Globus pallidus (tissue), 1 donor: ENCODE measurements at regions not wholly inside any gene's neighbourhood (a gene's known extent, or its start where the extent isn't known, plus 50 kb on each side); places are given as distances from the start of the nearest gene placed in this dataset.
"Not testable (repeated sequence)": the region's sequence is repeated elsewhere in the genome, so short reads cannot be mapped to it uniquely, and the experiment has no call there.

Experiments used
- DNase-seq: peaks from one replicate; pipeline ENCODE4 v3.0.0-alpha.2; 2015; ENCODE audit warnings: low spot score

DNA sequence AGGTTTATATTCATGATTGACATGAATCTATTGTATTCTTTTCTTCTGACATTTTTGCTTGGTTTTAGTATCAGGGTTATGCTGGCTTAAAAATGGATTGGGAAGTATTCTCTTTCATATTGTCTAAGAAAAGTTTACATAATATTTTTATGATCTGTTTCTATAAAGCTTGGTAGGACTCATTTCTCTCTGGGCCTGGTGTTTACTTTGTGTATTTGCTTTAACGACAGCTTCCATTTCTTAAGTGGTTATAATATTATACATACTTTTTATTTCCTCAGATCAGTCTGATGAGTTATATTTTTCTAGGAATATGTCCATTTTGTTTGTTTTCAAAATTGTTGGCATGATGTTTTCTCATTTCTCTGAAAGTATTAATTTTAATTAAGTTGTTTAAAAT, 117.9 kb upstream of the IL12A start:
- DNase-seq, result no peak

DNA sequence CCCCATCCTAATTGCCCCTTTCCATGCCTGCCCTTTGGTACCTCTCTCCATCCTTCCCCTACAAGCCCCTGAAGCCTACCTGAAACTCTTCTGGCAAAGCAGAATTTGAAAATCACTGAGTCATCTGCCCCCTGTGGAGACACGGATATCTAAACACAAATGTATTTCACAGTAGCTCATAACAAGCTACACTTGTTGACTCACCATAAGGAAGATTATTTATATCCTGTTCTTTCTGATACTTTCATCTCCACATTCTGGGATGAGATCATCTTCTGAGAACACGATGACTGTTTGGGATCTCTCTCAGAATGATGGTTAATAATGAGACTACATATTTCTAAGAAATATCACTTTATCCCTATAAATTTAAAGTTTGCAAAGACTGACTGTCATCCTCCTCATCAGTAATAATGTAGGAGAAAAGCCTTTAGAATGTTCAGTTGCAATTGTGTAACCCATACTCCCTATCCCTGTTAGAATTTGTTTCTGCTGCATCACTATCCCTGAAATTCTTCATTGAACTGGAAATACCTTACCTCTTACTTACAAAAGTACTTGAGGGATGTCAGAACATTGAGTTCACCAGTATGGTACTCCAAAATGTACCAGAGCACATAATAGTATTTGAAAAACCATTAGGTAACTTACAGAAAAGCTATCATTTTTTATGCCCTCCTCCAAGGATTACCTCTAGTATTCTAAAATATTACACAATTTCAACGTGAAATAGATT, 116.1 kb upstream of the IL12A start:
- no peak for DNase-seq

- no peak for DNase-seq
These were observed 113.5 kb upstream of the IL12A start for GRCh38 chr3:159875116-159875515.

- no peak for DNase-seq
These were observed 110.7 kb upstream of the IL12A start for GRCh38 chr3:159877924-159878323.

DNA sequence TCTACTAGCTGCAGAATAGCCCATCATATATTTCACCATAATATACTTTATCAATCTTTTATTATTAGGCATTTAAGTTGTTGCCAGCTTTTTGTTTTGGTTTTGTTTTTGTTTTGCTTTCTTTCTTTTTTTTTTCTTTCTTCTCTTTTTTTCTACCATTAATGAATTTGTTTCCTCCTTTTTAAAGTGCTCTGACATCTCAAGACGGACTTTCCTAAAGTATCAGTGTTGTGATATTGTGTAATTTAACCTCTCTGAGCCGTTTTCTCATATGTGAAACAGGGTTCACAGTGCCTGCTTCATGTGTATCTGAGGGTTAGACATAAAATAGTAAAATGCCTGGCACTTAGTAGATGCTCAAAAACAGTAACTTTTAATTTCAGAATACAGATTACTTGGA, 109.5 kb upstream of the IL12A start:
- no peak for DNase-seq

DNA sequence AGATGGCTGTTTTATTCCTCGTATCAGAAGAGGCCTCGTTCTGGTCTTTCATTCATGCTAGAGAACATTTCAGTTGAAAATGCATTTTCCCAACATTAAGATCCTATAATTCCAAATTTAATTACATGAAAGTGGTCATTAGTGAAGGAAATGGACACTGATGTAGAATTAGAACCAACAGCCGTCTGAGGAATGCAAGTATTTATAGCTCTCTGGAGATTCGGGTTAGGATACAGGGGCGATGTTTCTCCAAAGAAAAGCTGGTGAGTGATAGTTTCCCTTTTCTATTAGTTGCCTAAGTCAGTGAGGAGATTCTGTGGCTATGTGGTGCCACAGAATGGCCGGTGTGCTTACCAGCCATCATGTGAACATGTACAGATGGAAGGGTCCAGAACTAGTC, 109.0 kb upstream of the IL12A start:
- no peak for DNase-seq

DNA sequence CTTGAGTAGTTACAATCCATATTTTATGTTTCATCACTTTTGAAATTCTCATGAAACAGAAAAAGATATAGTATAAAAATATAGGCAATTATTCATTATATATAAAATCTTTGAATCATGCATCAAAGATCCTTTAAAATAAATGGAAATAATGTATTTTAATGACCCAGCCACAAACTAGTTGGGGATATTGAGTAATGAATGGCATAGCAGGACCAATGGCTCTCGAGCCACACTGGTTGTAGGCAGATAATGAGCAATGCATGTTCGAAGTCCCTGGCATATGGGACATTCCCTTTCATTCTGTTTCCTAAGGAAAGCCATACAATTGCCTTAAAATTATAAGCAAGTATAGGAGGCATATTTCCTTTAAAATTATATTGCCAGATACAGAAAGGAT, 107.4 kb upstream of the IL12A start:
- no peak for DNase-seq

DNA sequence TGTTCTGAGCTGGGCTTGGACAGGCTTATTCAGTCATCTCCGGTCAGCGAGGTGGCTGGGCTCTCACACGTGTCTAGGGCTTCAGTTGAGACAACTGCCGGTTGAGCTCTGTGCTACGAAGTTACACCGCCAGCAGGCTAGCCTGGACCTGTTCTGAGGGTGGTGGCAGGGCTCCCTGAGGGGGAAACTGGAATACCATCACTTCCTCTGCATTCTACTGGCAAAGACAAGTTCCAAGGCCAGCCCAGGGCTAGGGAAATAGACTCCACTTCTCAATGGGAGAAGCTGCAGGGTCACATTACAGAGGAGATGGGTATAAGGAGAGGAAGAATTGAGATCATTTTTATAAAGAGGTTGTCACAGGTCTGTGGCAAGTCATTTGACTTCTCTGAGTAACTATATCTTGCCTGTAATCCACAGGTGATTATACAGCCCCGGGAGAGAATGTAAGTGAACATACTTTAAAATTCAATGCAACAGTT, 106.8 kb upstream of the IL12A start:
- DNase-seq, result no peak

DNA sequence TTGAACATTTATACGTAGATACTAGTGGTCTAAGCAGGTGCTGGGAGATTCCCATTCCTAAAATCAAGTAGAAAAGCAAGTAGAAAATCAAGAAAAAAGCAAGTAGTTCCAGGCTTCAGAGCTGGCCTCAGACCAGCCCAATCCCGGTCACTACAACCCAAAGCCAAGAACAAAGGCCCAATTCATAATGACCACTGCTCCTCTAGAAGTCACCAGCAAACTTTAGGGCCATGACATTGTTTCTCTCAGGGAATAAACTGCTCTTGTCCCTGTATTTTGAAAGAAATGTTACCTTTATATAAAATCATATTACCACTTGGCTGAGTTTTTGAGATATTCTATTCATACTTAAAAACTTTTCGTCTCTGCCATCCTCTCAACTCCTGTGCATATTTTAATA, 106.3 kb upstream of the IL12A start:
- peak; percentile 88 for DNase-seq

DNA sequence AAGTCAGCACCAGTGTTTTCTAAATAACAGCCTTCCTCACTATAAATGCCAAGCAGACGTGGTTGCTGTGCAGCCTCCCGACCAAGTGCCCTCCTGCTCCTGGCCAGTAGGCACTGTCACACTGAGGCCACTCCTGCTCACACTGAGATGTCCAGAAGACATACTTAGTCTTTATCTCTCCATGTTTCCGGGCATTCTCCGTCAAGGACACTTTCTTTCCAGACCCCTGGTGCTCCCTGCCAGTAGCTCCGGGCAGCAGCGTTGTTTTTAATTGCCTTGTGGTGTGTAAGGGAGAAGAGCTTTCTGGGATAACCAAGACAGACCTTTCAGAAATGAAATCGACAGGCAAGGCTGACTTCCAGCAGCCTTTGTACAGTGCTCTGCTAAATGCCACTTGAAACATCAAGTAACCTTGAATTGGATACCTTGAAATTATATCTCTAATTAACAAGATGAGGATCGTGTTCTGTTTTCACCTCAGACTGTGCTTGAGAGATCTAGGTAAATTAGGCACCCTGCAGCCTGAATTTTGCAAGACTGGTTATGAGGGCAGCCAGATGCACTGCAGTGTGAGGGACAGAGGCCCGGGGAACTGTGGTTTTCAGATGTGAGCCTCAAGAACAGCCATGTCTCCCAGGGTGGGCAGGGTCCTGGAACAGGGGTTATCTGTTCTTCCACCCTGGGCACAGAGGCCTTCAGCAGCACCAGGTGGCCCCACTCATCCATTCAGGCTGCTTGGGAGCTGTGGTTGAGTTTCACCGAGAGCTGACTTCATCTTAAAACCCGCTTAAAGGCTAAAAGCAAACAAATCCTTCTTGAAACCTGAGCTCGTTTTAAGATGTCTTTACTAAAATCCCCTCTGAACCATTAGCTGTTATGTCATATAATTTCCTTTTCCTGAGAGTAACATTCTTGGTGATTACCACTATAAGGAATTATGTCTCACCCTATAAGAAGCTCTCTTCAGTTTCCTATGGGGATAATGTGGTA, 105.5 kb upstream of the IL12A start:
- DNase-seq, result peak; percentile 66

DNA sequence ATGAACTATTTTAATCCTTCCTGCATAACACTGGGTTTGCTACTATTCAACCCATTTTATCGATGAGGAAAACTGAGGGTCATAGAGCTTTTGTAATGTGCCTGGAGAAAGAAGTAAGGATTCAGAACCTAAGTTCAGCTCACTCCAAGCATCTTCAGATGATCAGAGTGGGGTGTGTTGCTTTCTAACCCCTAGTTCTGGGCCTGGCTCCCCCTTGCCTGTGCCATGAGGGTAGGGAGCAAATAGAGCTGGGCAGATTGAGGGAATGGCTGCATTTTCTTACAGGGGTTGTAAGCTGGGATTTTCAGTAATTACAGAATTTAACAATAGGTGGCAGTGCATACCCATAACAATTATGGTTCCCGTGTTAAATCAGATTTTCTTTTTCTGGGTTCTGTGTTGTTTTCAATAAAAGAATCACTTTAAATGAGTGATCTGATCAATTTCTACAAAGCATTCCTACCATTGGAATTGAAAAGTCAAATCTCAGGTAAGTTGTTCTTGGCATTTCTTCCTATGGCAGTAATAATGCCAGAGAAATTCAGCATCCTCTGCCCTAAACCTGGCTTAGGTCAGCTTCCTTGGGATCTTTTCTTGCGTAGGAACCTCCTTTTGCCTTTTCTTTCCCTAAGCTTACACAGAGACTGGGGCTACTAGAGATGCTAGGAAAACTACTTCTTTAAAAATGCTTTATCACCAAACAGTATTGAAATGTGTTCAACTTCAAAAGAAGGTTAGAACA, 103.8 kb upstream of the IL12A start:
- peak; percentile 73 for DNase-seq

DNA sequence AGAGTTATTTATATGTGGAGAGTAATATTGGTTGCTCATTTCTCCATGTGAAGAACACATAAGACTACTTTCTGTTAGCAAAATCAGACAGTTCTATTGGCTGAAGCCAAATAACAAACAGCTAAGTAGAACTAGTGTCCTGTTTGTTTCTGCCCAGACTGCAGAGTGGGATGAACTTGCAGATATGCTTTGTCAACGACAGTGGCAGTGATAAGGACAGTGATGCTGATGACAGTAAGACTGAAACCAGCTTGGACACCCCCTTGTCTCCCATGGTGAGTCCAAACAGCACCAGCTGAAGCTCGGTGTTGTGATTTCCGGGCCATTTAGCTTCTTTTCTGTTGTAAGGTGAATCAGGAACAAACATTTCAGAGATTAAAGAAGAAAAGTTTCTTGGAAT, 102.6 kb upstream of the IL12A start:
- no peak for DNase-seq

DNA sequence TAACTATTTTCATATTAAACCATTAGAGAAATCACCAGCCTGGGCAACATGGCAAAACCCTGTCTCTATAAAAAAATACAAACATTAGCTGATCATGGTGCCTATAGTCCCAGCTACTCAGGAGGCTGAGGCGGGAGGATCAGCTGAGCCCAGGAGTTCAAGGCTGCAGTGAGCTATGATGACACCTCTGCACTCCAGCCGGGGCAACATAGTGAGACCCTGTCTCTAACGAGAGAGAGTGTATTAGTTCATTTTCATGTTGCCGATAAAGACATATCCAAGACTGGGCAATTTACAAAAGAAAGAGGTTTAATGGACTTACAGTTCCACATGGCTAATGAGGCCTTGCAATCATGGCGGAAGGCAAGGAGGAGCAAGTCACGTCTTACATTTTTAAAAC, 102.1 kb upstream of the IL12A start:
- not testable (repeated sequence) for DNase-seq

- no peak for DNase-seq
These were observed 101.5 kb upstream of the IL12A start for GRCh38 chr3:159887168-159887567.

DNA sequence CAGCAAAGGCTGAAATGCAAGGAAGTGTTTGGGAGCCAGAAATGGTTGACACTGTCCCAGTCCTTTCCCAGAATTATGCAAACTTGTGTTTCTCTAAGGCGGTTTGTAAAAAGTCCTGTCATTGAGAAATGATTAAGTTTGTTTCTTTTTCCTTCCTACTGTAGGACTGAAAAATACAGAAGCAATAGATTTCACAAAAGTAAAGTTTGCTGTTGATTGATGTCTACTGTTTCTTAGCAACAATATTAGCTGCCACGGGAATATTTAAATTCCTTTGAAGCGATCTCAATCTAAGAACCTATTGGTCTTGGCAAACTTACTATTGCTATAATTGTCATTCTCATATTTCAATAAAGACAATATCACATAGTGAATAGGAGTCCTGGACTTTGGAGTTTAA, 100.7 kb upstream of the IL12A start:
- no peak for DNase-seq

DNA sequence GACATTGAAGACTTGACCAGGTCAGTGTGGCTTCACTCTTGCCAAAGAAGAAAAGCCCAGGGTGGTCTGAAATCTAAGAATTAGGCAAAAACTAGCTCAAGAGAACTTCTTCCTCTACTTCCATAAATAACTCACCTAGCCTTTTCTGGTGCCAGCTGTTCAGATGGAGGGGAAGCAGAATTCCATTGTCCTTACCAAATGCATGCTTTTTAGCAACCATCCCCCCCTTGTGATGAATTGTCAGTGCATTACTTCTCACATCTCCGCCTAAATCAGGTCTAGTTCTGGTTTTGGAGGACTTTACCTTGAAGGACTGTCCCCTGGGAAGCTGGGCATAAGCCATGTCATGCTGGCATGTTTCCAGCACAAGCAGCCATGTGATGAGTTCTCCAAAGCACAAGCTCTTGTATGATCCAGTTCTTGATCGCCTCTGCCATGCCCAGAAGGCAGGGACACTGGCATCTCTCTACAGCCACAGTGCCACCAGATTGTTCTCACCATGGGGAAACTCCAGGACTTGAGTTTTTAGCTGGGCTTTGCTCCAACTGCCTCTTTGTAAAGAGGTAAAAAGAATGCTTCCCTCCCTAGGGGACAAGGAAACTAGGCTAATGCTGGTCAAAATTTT, 96.4 kb upstream of the IL12A start:
- no peak for DNase-seq

DNA sequence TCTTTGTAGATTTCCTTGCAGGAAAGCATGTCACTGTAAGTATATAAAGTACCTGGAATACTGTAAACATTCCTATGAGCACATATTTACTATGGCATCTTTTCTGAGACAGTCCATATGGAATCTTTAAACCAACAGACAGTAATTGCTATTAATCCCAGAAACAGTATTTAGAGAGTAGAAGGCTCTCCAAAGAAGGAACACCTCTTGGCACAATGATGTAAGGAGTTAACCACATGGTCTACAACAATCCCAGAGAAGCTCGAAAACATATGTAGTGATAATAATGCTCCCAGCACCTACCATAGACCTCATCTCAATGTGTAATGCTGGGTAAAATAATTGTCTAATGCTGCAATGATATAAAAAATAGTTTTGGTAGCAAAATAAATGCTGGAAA, 95.8 kb upstream of the IL12A start:
- no peak for DNase-seq

DNA sequence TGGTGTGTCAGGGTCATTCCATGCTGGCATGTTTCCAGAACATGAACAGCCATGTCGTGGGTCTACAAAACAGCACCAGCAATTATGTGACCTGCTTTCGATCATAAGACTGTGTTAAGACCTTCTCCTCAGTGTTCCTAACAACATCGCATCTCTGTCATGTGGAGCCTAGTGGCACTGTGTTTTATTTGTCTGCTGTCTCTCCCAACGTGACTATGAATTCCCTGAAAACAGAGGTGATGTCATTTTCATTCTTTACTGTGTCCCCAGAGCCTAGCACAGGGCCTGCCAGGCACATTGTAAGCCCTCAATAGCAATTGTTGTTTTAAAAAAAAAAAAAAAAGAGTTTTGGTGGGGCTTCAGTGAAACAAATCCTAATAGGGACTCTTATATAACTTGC, 94.2 kb upstream of the IL12A start:
- peak; percentile 88 for DNase-seq

DNA sequence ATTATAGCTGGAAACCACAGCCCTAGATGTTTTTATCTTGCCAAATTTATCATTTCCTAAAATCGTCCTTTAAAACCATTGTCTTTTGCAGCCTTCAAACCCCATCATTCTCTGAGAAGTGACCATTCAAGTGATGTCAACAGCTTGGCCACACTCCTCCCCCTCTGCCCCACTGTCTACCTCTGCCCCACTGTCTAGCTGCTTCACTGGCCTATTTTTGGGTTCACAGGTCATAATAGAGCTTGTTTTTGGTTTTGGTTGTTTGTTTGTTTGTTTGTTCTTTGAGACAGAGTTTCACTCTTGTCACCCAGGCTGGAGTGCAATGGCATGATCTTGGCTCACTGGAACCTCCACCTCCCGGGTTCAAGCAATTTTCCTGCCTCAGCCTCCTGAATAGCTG, 93.2 kb upstream of the IL12A start:
- DNase-seq, result no peak

- DNase-seq, result peak; percentile 68
These were observed 92.1 kb upstream of the IL12A start for GRCh38 chr3:159896543-159896942.

DNA sequence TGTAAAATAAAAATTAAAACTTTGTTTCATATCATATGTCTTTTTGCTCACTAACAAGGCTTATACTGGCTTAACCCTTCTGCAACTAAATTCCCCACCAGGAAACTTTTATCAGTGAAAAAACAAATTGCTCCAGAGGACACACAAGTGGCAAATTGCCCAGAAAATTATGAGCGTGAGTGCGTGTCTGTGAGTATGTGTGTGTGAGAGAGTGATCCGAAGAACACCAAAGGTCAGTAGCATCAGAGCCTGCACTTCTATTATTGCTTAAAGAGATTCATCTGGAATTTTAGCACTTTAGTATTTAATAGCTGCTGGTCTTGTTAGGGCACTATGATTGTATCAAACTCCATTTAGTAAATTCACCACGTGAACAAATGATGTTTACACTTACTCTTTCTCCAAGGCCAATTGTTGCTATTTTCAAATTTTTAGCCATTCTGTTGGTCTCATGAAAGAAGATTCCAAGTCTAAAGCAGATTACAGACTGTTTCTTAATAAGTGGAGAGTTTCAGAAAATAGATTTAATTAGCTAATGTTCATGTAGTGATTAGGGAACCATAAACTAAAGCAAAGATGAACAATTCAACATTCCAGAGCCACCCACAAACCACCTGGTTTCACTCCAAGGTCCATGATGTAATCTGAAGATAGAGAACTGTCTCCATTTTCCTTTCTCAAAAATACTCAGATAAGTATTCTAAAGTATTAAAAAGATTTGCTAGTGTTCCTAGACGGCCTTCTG, 91.1 kb upstream of the IL12A start:
- no peak for DNase-seq
